CD4-positive, CD25-positive, alpha-beta regulatory T cell (primary cell): ENCODE measurements at regions not wholly inside any gene's neighbourhood (a gene's known extent, or its start where the extent isn't known, plus 50 kb on each side); places are given as distances from the start of the nearest gene placed in this dataset.

Experiments
- ATAC-seq, 2 donors: fragments of 150-1000 bp; cut with Tn5 transposase; one replicate each; pipeline ENCODE4 v1.10.0; 2021; ENCODE audit warnings: low read depth in 2 of 2, moderate number of reproducible peaks in 2 of 2, moderate library complexity in 1 of 2
- DNase-seq, 3 donors: peaks; one replicate each; pipeline versions ENCODE4 v3.0.0 to v3.0.0-alpha.2; 2012 to 2022; ENCODE audit warnings: mixed read lengths in 1 of 3
- H3K27ac ChIP-seq: one replicate; pipeline ENCODE4 v1.7.0; 2013; ENCODE audit warnings: mild to moderate bottlenecking, low read length; ENCODE audit not compliant: insufficient read depth, poor library complexity, severe bottlenecking
- H3K27me3 ChIP-seq: one replicate; pipeline ENCODE4 v1.7.0; 2013; ENCODE audit warnings: low read length; ENCODE audit not compliant: control insufficient read depth, insufficient read depth
- H3K36me3 ChIP-seq: one replicate; pipeline ENCODE4 v1.7.0; 2013; ENCODE audit warnings: mild to moderate bottlenecking, low read length, moderate library complexity; ENCODE audit not compliant: control insufficient read depth, insufficient read depth
- H3K4me1 ChIP-seq: 2 replicates; pipeline ENCODE4 v1.7.0; 2013; ENCODE audit warnings: mild to moderate bottlenecking, low read length; ENCODE audit not compliant: insufficient read depth, control insufficient read depth, poor library complexity, severe bottlenecking
- H3K4me3 ChIP-seq: one replicate; pipeline ENCODE4 v1.7.0; 2013; ENCODE audit warnings: low read depth, mild to moderate bottlenecking, low read length, moderate library complexity
- H3K9me3 ChIP-seq, 2 experiments: 1 replicate in 1 of 2; 2 replicates in 1 of 2; pipeline ENCODE4 v1.7.0; 2013; ENCODE audit warnings: low read length in 2 of 2, mild to moderate bottlenecking in 1 of 2, moderate library complexity in 1 of 2; ENCODE audit not compliant: control insufficient read depth in 2 of 2
- H3K27ac Mint-ChIP-seq, 3 donors: one replicate each; pipeline ENCODE4 v1.8.0; 2020 to 2022; ENCODE audit warnings: mild to moderate bottlenecking in 3 of 3, mixed read lengths in 3 of 3, moderate library complexity in 2 of 3
- H3K27me3 Mint-ChIP-seq: one replicate; pipeline ENCODE4 v1.8.0; 2022; ENCODE audit warnings: mild to moderate bottlenecking, mixed read lengths
- H3K36me3 Mint-ChIP-seq: one replicate; pipeline ENCODE4 v1.8.0; 2020; ENCODE audit warnings: mixed read lengths
- H3K4me1 Mint-ChIP-seq, 4 donors: one replicate each; pipeline ENCODE4 v1.8.0; 2020 to 2022; ENCODE audit warnings: mixed read lengths in 4 of 4, mild to moderate bottlenecking in 1 of 4
- H3K4me3 Mint-ChIP-seq, 4 donors: one replicate each; pipeline ENCODE4 v1.8.0; 2020 to 2022; ENCODE audit warnings: mild to moderate bottlenecking in 4 of 4, mixed read lengths in 4 of 4, moderate library complexity in 3 of 4
- H3K9me3 Mint-ChIP-seq, 7 donors: one replicate each; pipeline ENCODE4 v1.8.0; 2020 to 2022; ENCODE audit warnings: mixed read lengths in 7 of 7, mild to moderate bottlenecking in 3 of 7, moderate library complexity in 2 of 7

DNA sequence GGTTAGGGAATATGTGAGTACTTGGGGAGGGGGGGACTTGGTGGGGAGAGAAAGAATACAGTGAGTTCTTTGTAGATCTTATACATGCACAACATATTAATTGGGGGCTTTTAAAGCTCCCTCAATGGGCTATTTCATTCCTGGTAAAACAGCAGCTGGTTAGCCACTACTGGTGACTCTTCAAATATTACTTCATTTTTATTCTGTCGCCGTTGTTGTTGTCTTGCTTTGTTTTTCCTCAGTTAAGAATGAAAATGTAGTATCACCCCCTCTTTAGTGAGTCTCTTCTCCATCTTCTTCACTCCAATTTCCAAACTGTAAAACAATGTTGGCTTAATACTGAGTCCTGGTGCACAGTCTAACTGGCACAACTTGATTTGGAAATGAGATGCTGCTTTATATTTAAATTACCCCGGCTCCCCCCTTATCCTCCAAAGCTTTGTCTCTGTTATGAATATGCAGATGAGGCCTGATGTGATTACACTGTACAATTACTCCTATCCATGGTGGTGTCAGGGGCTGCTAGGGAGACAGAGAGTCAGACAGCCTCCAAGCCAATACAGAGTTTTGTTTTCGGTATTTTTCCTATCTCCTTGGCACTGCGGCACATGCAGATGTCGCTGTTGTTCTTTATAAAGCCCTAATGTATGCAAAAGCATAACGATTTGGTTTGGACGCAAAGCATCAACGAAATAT lies 256.9 kb upstream of the PMFBP1 start:
- Histone ChIP-seq H3K4me1 (no peaks in the 10 kb centered on the region), H3K4me3 (no peak overlapping the region), H3K27ac (no peak overlapping the region), H3K36me3 (no peaks in the 10 kb centered on the region), H3K27me3 (no peaks in the 10 kb centered on the region), H3K9me3 (peaks cover 0 to 4% of the 10 kb centered on the region in 2 experiments)
- H3K27ac Mint-ChIP-seq, result no peak overlapping the region
- peaks cover 4% of the 10 kb centered on the region for H3K36me3 Mint-ChIP-seq
- ATAC-seq (no peak), DNase-seq (no peak)
- no peaks in the 10 kb centered on the region for H3K27me3 Mint-ChIP-seq
- H3K4me1 Mint-ChIP-seq, result no peaks in the 10 kb centered on the region
- H3K4me3 Mint-ChIP-seq, result no peak overlapping the region
- H3K9me3 Mint-ChIP-seq, result peaks cover 0 to 14% (median 3%) of the 10 kb centered on the region in 7 donors

DNA sequence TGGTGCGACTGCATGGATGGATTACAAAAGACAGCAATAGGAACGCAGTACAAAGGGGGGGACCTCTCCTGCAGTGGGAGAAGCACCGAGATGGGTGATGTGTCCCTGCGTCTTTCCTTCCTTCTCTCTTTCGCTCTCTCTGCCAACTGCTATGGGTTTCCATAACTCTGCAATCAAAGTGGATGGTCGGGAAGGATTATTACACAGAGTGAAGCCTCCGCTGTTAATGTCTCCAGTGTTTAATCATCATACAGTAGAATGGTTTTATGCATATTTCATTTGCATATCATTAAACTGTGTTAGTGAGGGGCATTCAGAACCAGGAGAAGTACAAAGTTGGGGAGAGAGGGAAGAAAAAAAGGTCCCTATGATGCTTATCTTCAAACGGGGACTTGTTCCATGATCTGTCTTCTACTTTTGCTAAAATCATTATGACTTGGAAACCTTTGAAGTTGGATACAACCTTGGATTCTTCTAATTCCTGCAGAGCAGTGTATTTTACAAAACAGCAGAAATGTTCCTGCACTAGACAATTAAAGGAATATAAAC lies 255.9 kb upstream of the PMFBP1 start:
- peaks cover 6% of the 10 kb centered on the region for H3K36me3 Mint-ChIP-seq
- H3K4me3 Mint-ChIP-seq, result no peak overlapping the region
- Histone ChIP-seq H3K9me3 (peaks cover 0 to 3% of the 10 kb centered on the region in 2 experiments), H3K27ac (no peak overlapping the region), H3K4me1 (no peaks in the 10 kb centered on the region), H3K36me3 (no peaks in the 10 kb centered on the region), H3K27me3 (no peaks in the 10 kb centered on the region), H3K4me3 (no peak overlapping the region)
- H3K27ac Mint-ChIP-seq, result no peak overlapping the region
- peaks cover 0 to 14% (median 2%) of the 10 kb centered on the region in 7 donors for H3K9me3 Mint-ChIP-seq
- H3K27me3 Mint-ChIP-seq, result no peaks in the 10 kb centered on the region
- H3K4me1 Mint-ChIP-seq, result no peaks in the 10 kb centered on the region
- DNase-seq, result no peak
- ATAC-seq, result no peak

DNA sequence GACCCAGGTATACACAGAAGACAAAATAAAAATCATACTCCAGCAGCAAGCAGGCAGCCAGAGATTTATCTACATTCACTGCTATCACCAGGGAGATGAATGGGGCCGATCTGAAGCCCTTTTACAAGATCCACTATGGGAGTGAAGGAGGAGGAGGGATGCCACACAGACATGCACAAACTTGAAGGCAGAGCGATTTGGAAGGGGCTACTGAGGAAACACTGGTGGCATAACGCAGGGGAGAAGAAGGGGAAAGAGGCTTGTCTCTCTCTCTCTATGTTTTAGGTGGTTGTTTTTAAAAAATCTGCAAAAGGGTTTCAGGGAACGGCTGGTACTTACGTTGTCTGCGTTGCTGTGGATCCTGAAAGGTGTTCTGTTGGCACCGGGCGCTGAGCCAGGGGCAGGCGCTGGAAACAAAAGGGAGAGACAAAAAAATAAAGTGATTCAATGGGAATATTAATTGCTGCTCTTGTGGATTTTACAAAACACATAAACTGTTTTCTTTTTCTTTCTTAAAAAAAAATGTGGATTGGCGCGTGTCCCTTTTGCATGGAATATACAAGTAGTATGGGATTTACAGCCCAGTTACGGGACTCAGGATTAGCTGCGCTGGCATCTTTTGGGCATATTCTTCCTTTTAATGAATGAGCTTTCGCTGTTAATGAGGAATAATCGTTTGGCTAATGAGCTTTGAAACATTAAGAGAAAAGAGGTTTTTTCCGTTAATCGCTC lies 255.3 kb upstream of the PMFBP1 start:
- Histone ChIP-seq H3K36me3 (no peaks in the 10 kb centered on the region), H3K27me3 (no peaks in the 10 kb centered on the region), H3K9me3 (peaks cover 0 to 9% of the 10 kb centered on the region in 2 experiments), H3K27ac (no peak overlapping the region), H3K4me3 (no peak overlapping the region), H3K4me1 (no peaks in the 10 kb centered on the region)
- DNase-seq (no peak), ATAC-seq (no peak)
- Mint-ChIP-seq H3K27ac (no peak overlapping the region), H3K4me3 (no peak overlapping the region), H3K9me3 (peaks cover 0 to 20% (median 2%) of the 10 kb centered on the region in 7 donors), H3K27me3 (no peaks in the 10 kb centered on the region), H3K4me1 (no peaks in the 10 kb centered on the region), H3K36me3 (peaks cover 6% of the 10 kb centered on the region)

DNA sequence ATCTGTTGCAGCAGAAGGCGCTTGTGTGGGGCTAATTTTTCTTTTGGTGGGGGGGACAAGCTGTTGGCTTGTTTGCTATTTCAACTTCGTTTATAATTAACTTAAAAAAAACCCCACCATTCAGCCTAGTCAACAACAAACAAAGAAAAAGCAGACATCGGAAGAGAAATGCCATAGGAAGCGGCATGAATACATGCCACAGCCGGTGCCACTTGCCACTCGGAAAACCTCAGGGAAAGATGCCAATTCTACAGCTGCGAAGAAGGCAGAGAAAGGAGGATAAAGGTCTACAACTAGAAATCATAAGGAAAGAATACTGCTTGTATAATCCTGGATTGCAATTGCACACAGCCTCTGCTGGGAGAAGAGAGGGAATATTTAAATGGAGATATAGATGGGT lies 254.4 kb upstream of the PMFBP1 start:
- no peak for ATAC-seq

DNA sequence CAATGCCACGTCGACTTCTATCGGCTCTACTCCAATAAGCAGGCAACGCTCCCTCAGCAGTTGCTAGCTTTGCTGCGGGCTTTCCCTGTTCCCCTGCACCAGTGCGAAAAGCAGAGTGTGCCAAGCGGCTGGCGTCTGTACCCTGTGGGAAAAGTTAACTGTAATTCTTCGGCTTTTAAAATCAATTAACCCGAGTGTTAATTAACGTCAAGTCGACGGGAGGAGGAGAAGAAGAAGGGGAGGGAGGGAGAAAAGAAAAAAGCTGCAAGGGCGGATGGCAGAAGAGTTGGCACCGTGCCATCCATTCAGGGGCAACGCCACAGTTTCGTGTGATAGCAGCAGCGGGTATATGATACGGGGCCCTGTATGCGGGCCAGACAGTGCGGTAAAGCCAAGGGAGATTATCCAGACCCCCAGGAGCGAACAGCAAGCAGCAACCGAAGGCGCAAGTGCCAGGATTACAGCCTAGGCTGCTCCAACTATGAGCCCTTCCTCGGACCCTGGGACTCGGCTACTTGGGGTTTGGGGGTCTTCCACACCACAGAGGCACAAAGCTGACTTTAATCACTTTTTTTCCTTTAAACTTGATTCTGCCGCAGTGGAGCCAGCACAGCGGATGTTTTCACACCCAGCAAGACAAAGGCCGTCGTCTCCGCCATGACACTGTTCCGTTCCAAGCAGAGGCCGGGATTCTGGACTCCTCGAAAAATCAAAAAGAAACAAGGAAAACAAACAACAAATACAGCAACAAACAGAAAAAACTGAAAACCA lies 253.8 kb upstream of the PMFBP1 start:
- H3K27me3 Mint-ChIP-seq, result no peaks in the 10 kb centered on the region
- DNase-seq (no peak), ATAC-seq (no peak)
- Histone ChIP-seq H3K9me3 (peaks cover 0 to 13% of the 10 kb centered on the region in 2 experiments), H3K36me3 (no peaks in the 10 kb centered on the region), H3K4me3 (no peak overlapping the region), H3K4me1 (no peaks in the 10 kb centered on the region), H3K27me3 (no peaks in the 10 kb centered on the region), H3K27ac (no peak overlapping the region)
- H3K36me3 Mint-ChIP-seq, result peaks cover 6% of the 10 kb centered on the region
- H3K4me1 Mint-ChIP-seq, result no peaks in the 10 kb centered on the region
- no peak overlapping the region for H3K4me3 Mint-ChIP-seq
- no peak overlapping the region for H3K27ac Mint-ChIP-seq
- H3K9me3 Mint-ChIP-seq, result peaks cover 0 to 20% (median 2%) of the 10 kb centered on the region in 7 donors

More for the DNA sequence above, 254.4 kb upstream of the PMFBP1 start:
- Mint-ChIP-seq H3K9me3 (peaks cover 0 to 20% (median 2%) of the 10 kb centered on the region in 7 donors), H3K4me1 (no peaks in the 10 kb centered on the region), H3K4me3 (no peak overlapping the region), H3K36me3 (peaks cover 6% of the 10 kb centered on the region), H3K27ac (no peak overlapping the region), H3K27me3 (no peaks in the 10 kb centered on the region)
- H3K9me3 ChIP-seq, result peaks cover 0 to 13% of the 10 kb centered on the region in 2 experiments
- H3K4me3 ChIP-seq, result no peak overlapping the region
- H3K27me3 ChIP-seq, result no peaks in the 10 kb centered on the region
- DNase-seq, result no peak
- no peak overlapping the region for H3K27ac ChIP-seq
- H3K4me1 ChIP-seq, result no peaks in the 10 kb centered on the region
- no peaks in the 10 kb centered on the region for H3K36me3 ChIP-seq

DNA sequence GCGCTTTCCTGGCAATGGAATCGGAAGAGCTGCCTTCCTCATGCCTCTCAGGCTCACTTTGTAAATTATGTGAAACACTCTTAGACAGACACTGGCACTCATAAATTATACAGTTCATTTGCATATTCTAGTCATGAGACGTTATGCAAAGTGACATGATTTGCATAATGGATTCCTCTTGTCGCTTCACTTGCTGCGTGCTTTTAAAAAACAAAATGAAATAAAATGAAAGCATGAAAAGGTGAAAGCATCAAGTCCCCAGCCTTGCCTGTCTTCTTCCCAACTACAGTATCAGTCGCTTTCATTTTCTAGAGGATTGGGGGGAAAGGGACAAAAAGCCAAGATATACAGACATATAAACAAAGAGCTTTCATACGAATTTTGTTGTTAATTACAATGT lies 252.8 kb upstream of the PMFBP1 start:
- Histone ChIP-seq H3K36me3 (no peaks in the 10 kb centered on the region), H3K4me1 (no peaks in the 10 kb centered on the region), H3K9me3 (peaks cover 0 to 13% of the 10 kb centered on the region in 2 experiments), H3K27me3 (no peaks in the 10 kb centered on the region), H3K4me3 (no peak overlapping the region), H3K27ac (no peak overlapping the region)
- H3K36me3 Mint-ChIP-seq, result peaks cover 6% of the 10 kb centered on the region
- no peak overlapping the region for H3K4me3 Mint-ChIP-seq
- ATAC-seq, result no peak
- no peaks in the 10 kb centered on the region for H3K27me3 Mint-ChIP-seq
- no peaks in the 10 kb centered on the region for H3K4me1 Mint-ChIP-seq
- H3K9me3 Mint-ChIP-seq, result peaks cover 0 to 20% (median 2%) of the 10 kb centered on the region in 7 donors
- DNase-seq, result no peak
- no peak overlapping the region for H3K27ac Mint-ChIP-seq

DNA sequence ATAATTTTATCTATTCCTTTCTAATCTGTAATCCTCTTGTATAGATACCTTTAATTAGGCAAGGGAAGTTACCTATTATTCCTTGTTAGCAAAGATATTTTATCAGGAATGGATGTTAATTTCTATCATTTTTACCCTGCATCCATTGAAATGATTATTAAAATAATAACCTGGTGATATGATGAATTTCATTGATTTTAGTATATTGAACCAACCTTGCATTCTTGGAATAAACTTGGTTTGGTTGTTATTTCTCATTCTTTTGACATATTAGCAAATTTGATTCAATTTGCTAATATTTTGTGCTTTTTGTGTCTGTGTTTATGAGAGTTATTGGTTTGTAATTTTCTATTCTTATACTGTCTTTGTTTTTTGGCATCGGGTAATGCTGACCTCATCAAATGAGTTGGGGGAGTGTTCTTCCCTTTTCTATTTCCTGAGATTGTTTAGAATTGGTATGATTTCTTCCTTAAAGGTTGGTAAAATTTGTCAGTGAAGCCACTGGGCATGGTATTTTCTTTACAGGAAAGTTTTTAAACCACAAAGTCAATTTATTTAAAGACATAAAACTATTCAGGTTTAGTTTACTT lies 250.4 kb upstream of the PMFBP1 start:
- no peaks in the 10 kb centered on the region for H3K4me1 Mint-ChIP-seq
- Histone ChIP-seq H3K27me3 (no peaks in the 10 kb centered on the region), H3K9me3 (peaks cover 0 to 13% of the 10 kb centered on the region in 2 experiments), H3K27ac (no peak overlapping the region), H3K4me1 (no peaks in the 10 kb centered on the region), H3K4me3 (no peak overlapping the region), H3K36me3 (no peaks in the 10 kb centered on the region)
- ATAC-seq (no peak), DNase-seq (no peak)
- no peak overlapping the region for H3K27ac Mint-ChIP-seq
- no peak overlapping the region for H3K4me3 Mint-ChIP-seq
- H3K27me3 Mint-ChIP-seq, result no peaks in the 10 kb centered on the region
- peaks cover 6% of the 10 kb centered on the region for H3K36me3 Mint-ChIP-seq
- H3K9me3 Mint-ChIP-seq, result peaks cover 0 to 20% (median 7%) of the 10 kb centered on the region in 7 donors
